GM19397 (cell line): ENCODE measurements at regions not wholly inside any gene's neighbourhood (a gene's known extent, or its start where the extent isn't known, plus 50 kb on each side); places are given as distances from the start of the nearest gene placed in this dataset.

Experiments used
- ATAC-seq: cut with Tn5 transposase; IDR thresholded peaks from one replicate; pipeline ENCODE4 v1.9.1; 2021; ENCODE audit warnings: mild to moderate bottlenecking, moderate library complexity; ENCODE audit not compliant: unreplicated experiment

DNA sequence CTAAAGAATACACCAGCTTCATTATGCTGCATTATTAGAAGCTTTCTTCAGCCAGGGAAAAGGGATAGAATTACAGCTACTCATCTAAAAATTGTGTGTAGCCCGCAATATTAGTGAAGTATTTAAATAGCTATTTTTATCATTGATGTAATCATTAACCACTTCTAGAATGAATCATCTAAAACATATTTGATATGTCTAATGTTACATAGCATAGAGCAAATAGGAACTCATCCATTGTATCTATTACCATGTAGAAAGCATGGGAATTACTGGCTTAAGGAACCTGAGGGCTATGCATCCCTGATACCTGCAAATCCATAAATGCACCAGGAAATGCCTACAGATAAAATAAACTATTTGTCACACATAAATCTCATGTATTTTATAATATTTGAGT, 54.5 kb upstream of the VGLL3 start:
- ATAC-seq, result no peak

DNA sequence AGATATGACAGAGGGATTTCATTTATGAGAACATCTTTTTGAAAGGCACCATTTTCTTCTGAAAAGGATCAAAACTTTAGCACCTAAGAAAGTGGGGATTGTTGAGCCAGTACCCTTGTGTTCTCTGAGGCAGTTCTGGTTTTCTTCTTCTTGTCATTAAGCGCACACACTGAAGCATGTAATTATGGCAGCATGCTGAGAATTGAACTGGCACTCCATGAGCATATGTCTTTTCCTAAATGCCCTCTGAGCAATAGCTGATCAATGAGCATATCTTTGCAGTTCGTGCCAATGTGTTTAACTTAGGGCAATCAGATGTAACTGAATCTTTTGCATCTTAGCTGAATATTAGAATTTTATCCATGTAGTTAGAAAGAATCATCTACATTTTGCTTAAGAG, 53.9 kb upstream of the VGLL3 start:
- no peak for ATAC-seq

DNA sequence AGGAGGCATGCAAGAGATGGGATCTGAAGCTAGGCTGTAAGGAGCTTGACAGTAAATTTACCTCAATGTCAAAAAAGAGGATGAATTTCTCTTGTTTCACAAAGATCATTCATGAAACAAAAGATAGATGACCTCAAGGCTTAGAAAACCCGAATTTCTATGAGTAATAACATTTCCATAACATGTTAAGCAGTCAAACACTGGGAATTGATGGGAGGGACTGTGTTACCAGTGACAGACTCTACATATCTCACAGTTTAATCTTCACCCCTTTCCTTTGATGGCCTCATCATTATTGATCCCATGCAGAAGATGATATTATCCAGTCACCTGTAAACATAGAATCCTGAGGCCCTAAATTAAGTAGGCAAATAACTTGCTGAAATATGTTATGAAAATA, 53.5 kb upstream of the VGLL3 start:
- ATAC-seq, result no peak

GRCh38 chr3:87041191-87041590, 50.2 kb upstream of the VGLL3 start:
- ATAC-seq, result no peak
